Kidney (tissue), 13 donors: ENCODE measurements at regions not wholly inside any gene's neighbourhood (a gene's known extent, or its start where the extent isn't known, plus 50 kb on each side); places are given as distances from the start of the nearest gene placed in this dataset.
A peak's percentile ranks its signal among the peaks of the same experiment; 100 is the strongest.

Experiments used
- DNase-seq, 5 donors: peaks; one replicate each; pipeline ENCODE4 v3.0.0-alpha.2; 2013 to 2020
- FAIRE-seq: peaks from 2 replicates; lab custom pipeline; 2012; peaks lifted over from hg19 to GRCh38; lab: Jason Lieb, UNC
- H3K27ac ChIP-seq, 2 donors: one replicate each; pipeline ENCODE4 v1.7.0; 2013; ENCODE audit warnings: low read depth in 2 of 2, low read length in 2 of 2, inconsistent platforms in 1 of 2
- H3K27me3 ChIP-seq: one replicate; pipeline ENCODE4 v1.7.1; 2013; ENCODE audit warnings: low read length, inconsistent platforms; ENCODE audit not compliant: control insufficient read depth, insufficient read depth
- H3K36me3 ChIP-seq, 3 donors: one replicate each; pipeline versions ENCODE4 v1.7.0 to v1.7.1; 2013; ENCODE audit warnings: low read length in 3 of 3, control low read depth in 1 of 3, inconsistent platforms in 1 of 3; ENCODE audit not compliant: insufficient read depth in 3 of 3, control insufficient read depth in 2 of 3
- H3K4me1 ChIP-seq, 3 donors: one replicate each; pipeline versions ENCODE4 v1.7.0 to v1.7.1; 2013; ENCODE audit warnings: low read length in 3 of 3, inconsistent platforms in 1 of 3, low read depth in 1 of 3; ENCODE audit not compliant: control insufficient read depth in 2 of 3, insufficient read depth in 2 of 3
- H3K4me3 ChIP-seq, 3 donors: one replicate each; pipeline versions ENCODE4 v1.7.0 to v1.8.1; 2013; ENCODE audit warnings: low read length in 3 of 3, control low read depth in 1 of 3, inconsistent platforms in 1 of 3
- H3K9ac ChIP-seq, 3 donors: one replicate each; pipeline versions ENCODE4 v1.7.0 to v1.7.1; 2013; ENCODE audit warnings: low read length in 3 of 3, control low read depth in 1 of 3, inconsistent platforms in 1 of 3
- H3K9me3 ChIP-seq, 3 donors: one replicate each; pipeline versions ENCODE4 v1.7.0 to v1.7.1; 2013; ENCODE audit warnings: low read length in 3 of 3, control low read depth in 1 of 3, inconsistent platforms in 1 of 3; ENCODE audit not compliant: control insufficient read depth in 2 of 3, insufficient read depth in 1 of 3
- CTCF ChIP-seq: IDR thresholded peaks from 3 replicates; pipeline ENCODE4 v1.5.1; 2012; ENCODE audit warnings: mild to moderate bottlenecking, moderate library complexity, borderline replicate concordance; ENCODE audit not compliant: insufficient read depth; ENCODE audit errors: extremely low read depth
- intact Hi-C: fragments of 100-400 bp; cut with DNase I; formaldehyde crosslinking; loops from one replicate; pipeline ENCODE4 v1.11.1; 2022
- donor health status: control.
- donor health status: control.
- donor health status: control.
- donor health status: control.
- donor health status: control.
- donor health status: DM: yes; HTN: yes; CAD: no.
- donor health status: Normal renal cell carcinoma (clear cell type).

- H3K4me3 ChIP-seq: no peak overlapping the region
- H3K36me3 ChIP-seq: no peaks in the 10 kb centered on the region
- FAIRE-seq: no peak
- H3K27ac ChIP-seq: no peak overlapping the region
- intact Hi-C loops: no loop called here
- H3K9me3 ChIP-seq: peaks cover 0 to 3% (median 0%) of the 10 kb centered on the region in 3 donors
- no peak for TF ChIP-seq CTCF
- no peak overlapping the region for H3K9ac ChIP-seq
- no peaks in the 10 kb centered on the region for H3K4me1 ChIP-seq
- H3K27me3 ChIP-seq: no peaks in the 10 kb centered on the region
- peak in 4 of 5 donors; percentile 85 to 89 (median 88) for DNase-seq
Measured at GRCh38 chr3:135456108-135456790, 509.3 kb upstream of the PPP2R3A start.

GRCh38 chr3:135458541-135459322 lies 506.8 kb upstream of the PPP2R3A start:
- H3K9me3 ChIP-seq: peaks cover 0 to 3% (median 0%) of the 10 kb centered on the region in 3 donors
- DNase-seq (no peak), FAIRE-seq (no peak)
- no peak for TF ChIP-seq CTCF
- no peak overlapping the region for H3K9ac ChIP-seq
- no peak overlapping the region for H3K4me3 ChIP-seq
- H3K27ac ChIP-seq: no peak overlapping the region
- intact Hi-C loops: no loop called here
- no peaks in the 10 kb centered on the region for H3K36me3 ChIP-seq
- H3K4me1 ChIP-seq: no peaks in the 10 kb centered on the region
- no peaks in the 10 kb centered on the region for H3K27me3 ChIP-seq

- FAIRE-seq: no peak
- no peak for DNase-seq
- H3K36me3 ChIP-seq: no peaks in the 10 kb centered on the region
- H3K4me1 ChIP-seq: no peaks in the 10 kb centered on the region
- no peak overlapping the region for H3K4me3 ChIP-seq
- intact Hi-C loops: no loop called here
- H3K9ac ChIP-seq: no peak overlapping the region
- H3K9me3 ChIP-seq: no peaks in the 10 kb centered on the region
- H3K27ac ChIP-seq: no peak overlapping the region
- TF ChIP-seq CTCF: no peak
- H3K27me3 ChIP-seq: no peaks in the 10 kb centered on the region
Measured at GRCh38 chr3:135460273-135460672, 505.3 kb upstream of the PPP2R3A start.
